Duodenal mucosa (tissue), 2 donors: ENCODE measurements at regions not wholly inside any gene's neighbourhood (a gene's known extent, or its start where the extent isn't known, plus 50 kb on each side); places are given as distances from the start of the nearest gene placed in this dataset.
A peak's percentile ranks its signal among the peaks of the same experiment; 100 is the strongest.
"Not testable (repeated sequence)": the region's sequence is repeated elsewhere in the genome, so short reads cannot be mapped to it uniquely, and the experiment has no call there.

Experiments
- H3K27ac ChIP-seq: one replicate; pipeline ENCODE4 v1.7.0; 2013; ENCODE audit warnings: low read depth, low read length
- H3K27me3 ChIP-seq, 2 donors: one replicate each; pipeline ENCODE4 v1.7.0; 2013; ENCODE audit warnings: low read length in 2 of 2, control low read depth in 1 of 2; ENCODE audit not compliant: insufficient read depth in 2 of 2, control insufficient read depth in 1 of 2
- H3K36me3 ChIP-seq, 2 donors: one replicate each; pipeline ENCODE4 v1.7.0; 2013; ENCODE audit warnings: low read length in 2 of 2, control low read depth in 1 of 2; ENCODE audit not compliant: insufficient read depth in 2 of 2, control insufficient read depth in 1 of 2
- H3K4me1 ChIP-seq, 2 donors: one replicate each; pipeline ENCODE4 v1.7.0; 2013; ENCODE audit warnings: low read length in 2 of 2, control low read depth in 1 of 2; ENCODE audit not compliant: insufficient read depth in 2 of 2, control insufficient read depth in 1 of 2
- H3K4me3 ChIP-seq, 2 donors: one replicate each; pipeline ENCODE4 v1.7.0; 2013; ENCODE audit warnings: low read length in 2 of 2, low read depth in 1 of 2
- H3K9ac ChIP-seq, 2 donors: one replicate each; pipeline ENCODE4 v1.7.0; 2013; ENCODE audit warnings: low read length in 2 of 2, low read depth in 1 of 2
- H3K9me3 ChIP-seq, 2 donors: one replicate each; pipeline ENCODE4 v1.7.0; 2013; ENCODE audit warnings: low read length in 2 of 2, control low read depth in 1 of 2; ENCODE audit not compliant: control insufficient read depth in 1 of 2

- Histone ChIP-seq H3K9me3 (no peaks in the 10 kb centered on the region), H3K4me3 (no peak overlapping the region), H3K4me1 (peaks cover under 1 to 1% of the 10 kb centered on the region in 2 donors), H3K27me3 (no peaks in the 10 kb centered on the region), H3K9ac (no peak overlapping the region), H3K27ac (no peak overlapping the region), H3K36me3 (no peaks in the 10 kb centered on the region)
Observed at GRCh38 chr6:80522576-80522975, 416.1 kb downstream of the BCKDHB start.

GRCh38 chr6:80519811-80520594, 413.5 kb downstream of the BCKDHB start:
- Histone ChIP-seq H3K4me3 (no peak overlapping the region), H3K36me3 (no peaks in the 10 kb centered on the region), H3K4me1 (no peaks in the 10 kb centered on the region), H3K27ac (no peak overlapping the region), H3K27me3 (no peaks in the 10 kb centered on the region), H3K9me3 (no peaks in the 10 kb centered on the region), H3K9ac (no peak overlapping the region)

GRCh38 chr6:80517525-80517924, 411.1 kb downstream of the BCKDHB start:
- Histone ChIP-seq H3K36me3 (no peaks in the 10 kb centered on the region), H3K27ac (no peak overlapping the region), H3K9me3 (no peaks in the 10 kb centered on the region), H3K27me3 (no peaks in the 10 kb centered on the region), H3K9ac (no peak overlapping the region), H3K4me1 (no peaks in the 10 kb centered on the region), H3K4me3 (no peak overlapping the region)

- H3K9me3 ChIP-seq, H3K4me1 ChIP-seq, H3K27me3 ChIP-seq, H3K4me3 ChIP-seq, H3K9ac ChIP-seq, H3K27ac ChIP-seq, H3K36me3 ChIP-seq: not testable (repeated sequence)
Observed at GRCh38 chr6:80510521-80510920, 404.1 kb downstream of the BCKDHB start.

- H3K27me3 ChIP-seq: no peaks in the 10 kb centered on the region
- no peak overlapping the region for H3K4me3 ChIP-seq
- H3K36me3 ChIP-seq: no peaks in the 10 kb centered on the region
- no peak overlapping the region for H3K9ac ChIP-seq
- no peaks in the 10 kb centered on the region for H3K4me1 ChIP-seq
- H3K27ac ChIP-seq: no peak overlapping the region
- H3K9me3 ChIP-seq: no peaks in the 10 kb centered on the region
Observed at GRCh38 chr6:80508885-80509630, 402.6 kb downstream of the BCKDHB start.

GRCh38 chr6:80504882-80505281, 398.4 kb downstream of the BCKDHB start:
- Histone ChIP-seq H3K27me3 (no peaks in the 10 kb centered on the region), H3K4me1 (no peaks in the 10 kb centered on the region), H3K9ac (no peak overlapping the region), H3K27ac (no peak overlapping the region), H3K4me3 (no peak overlapping the region), H3K36me3 (no peaks in the 10 kb centered on the region), H3K9me3 (no peaks in the 10 kb centered on the region)

GRCh38 chr6:80503660-80504059, 397.2 kb downstream of the BCKDHB start:
- H3K9me3 ChIP-seq: no peaks in the 10 kb centered on the region
- no peaks in the 10 kb centered on the region for H3K27me3 ChIP-seq
- H3K9ac ChIP-seq: no peak overlapping the region
- H3K4me3 ChIP-seq: no peak overlapping the region
- no peaks in the 10 kb centered on the region for H3K36me3 ChIP-seq
- no peak overlapping the region for H3K27ac ChIP-seq
- no peaks in the 10 kb centered on the region for H3K4me1 ChIP-seq

- Histone ChIP-seq H3K9ac (no peak overlapping the region), H3K36me3 (no peaks in the 10 kb centered on the region), H3K4me3 (no peak overlapping the region), H3K27me3 (no peaks in the 10 kb centered on the region), H3K9me3 (no peaks in the 10 kb centered on the region), H3K27ac (no peak overlapping the region), H3K4me1 (no peaks in the 10 kb centered on the region)
Observed at GRCh38 chr6:80502871-80503270, 396.4 kb downstream of the BCKDHB start.

- Histone ChIP-seq H3K4me1 (no peaks in the 10 kb centered on the region), H3K36me3 (no peaks in the 10 kb centered on the region), H3K4me3 (no peak overlapping the region), H3K9me3 (no peaks in the 10 kb centered on the region), H3K27me3 (no peaks in the 10 kb centered on the region), H3K27ac (no peak overlapping the region), H3K9ac (no peak overlapping the region)
Observed at GRCh38 chr6:80501636-80502035, 395.2 kb downstream of the BCKDHB start.

- not testable (repeated sequence) for H3K27me3 ChIP-seq, H3K36me3 ChIP-seq, H3K9me3 ChIP-seq, H3K27ac ChIP-seq, H3K4me1 ChIP-seq, H3K9ac ChIP-seq
- H3K4me3 ChIP-seq: peak overlapping the region; percentile 38 to 48
Observed at GRCh38 chr6:80497696-80498486, 391.4 kb downstream of the BCKDHB start.
